Loucy (cell line): ENCODE measurements at regions not wholly inside any gene's neighbourhood (a gene's known extent, or its start where the extent isn't known, plus 50 kb on each side); places are given as distances from the start of the nearest gene placed in this dataset.

Experiments
- H2AFZ ChIP-seq: fragments of 200-600 bp; sonication (generic); 2 replicates; pipeline ENCODE4 v1.6.0; 2016; ENCODE audit warnings: antibody characterized with exemption, mild to moderate bottlenecking, low read length, moderate library complexity
- H3F3A ChIP-seq: fragments of 200-600 bp; 2 replicates; pipeline ENCODE4 v1.6.0; 2016; ENCODE audit warnings: antibody characterized with exemption, low read depth, mild to moderate bottlenecking
- H3K27me3 ChIP-seq: fragments of 200-600 bp; sonication (generic); 2 replicates; pipeline ENCODE4 v1.6.1; 2014; ENCODE audit warnings: low read length, mild to moderate bottlenecking; ENCODE audit not compliant: insufficient read depth, poor library complexity, severe bottlenecking
- H3K36me3 ChIP-seq: fragments of 200-600 bp; sonication (generic); 2 replicates; pipeline ENCODE4 v1.6.1; 2016; ENCODE audit warnings: low read length; ENCODE audit not compliant: insufficient read depth
- H3K4me1 ChIP-seq: fragments of 200-600 bp; sonication (generic); 2 replicates; pipeline ENCODE4 v1.5.1; 2014; ENCODE audit warnings: low read length, mild to moderate bottlenecking; ENCODE audit not compliant: insufficient read depth, poor library complexity, severe bottlenecking
- H3K4me2 ChIP-seq: fragments of 200-600 bp; sonication (generic); 2 replicates; pipeline ENCODE4 v1.6.0; 2014; ENCODE audit warnings: antibody characterized with exemption, low read length, low read depth, mild to moderate bottlenecking; ENCODE audit not compliant: poor library complexity, severe bottlenecking
- H3K4me3 ChIP-seq: fragments of 200-600 bp; sonication (generic); 2 replicates; pipeline ENCODE4 v1.5.1; 2014; ENCODE audit warnings: low read length, mild to moderate bottlenecking, mixed read lengths; ENCODE audit not compliant: poor library complexity, severe bottlenecking
- H3K79me2 ChIP-seq: fragments of 200-600 bp; sonication (generic); 2 replicates; pipeline ENCODE4 v1.6.1; 2014; ENCODE audit warnings: low read length; ENCODE audit not compliant: insufficient read depth
- H3K9ac ChIP-seq: fragments of 200-600 bp; sonication (generic); 2 replicates; pipeline ENCODE4 v1.6.0; 2014; ENCODE audit warnings: mild to moderate bottlenecking, low read depth, low read length, moderate library complexity; ENCODE audit not compliant: poor library complexity, severe bottlenecking
- H3K9me2 ChIP-seq: fragments of 200-600 bp; sonication (generic); replicated peaks from 2 replicates; pipeline ENCODE4 v1.6.1; 2016; ENCODE audit warnings: low read depth, low read length, mixed read lengths
- H3K9me3 ChIP-seq: fragments of 200-600 bp; sonication (generic); 2 replicates; pipeline ENCODE4 v1.6.1; 2014; ENCODE audit warnings: mild to moderate bottlenecking, antibody characterized with exemption, low read length, low read depth; ENCODE audit not compliant: insufficient read depth
- H4K20me1 ChIP-seq: fragments of 200-600 bp; sonication (generic); 2 replicates; pipeline ENCODE4 v1.6.0; 2014; ENCODE audit warnings: antibody characterized with exemption, low read length, mild to moderate bottlenecking; ENCODE audit not compliant: insufficient read depth, poor library complexity, severe bottlenecking
- EZH2phosphoT487 ChIP-seq: fragments of 200-600 bp; IDR thresholded peaks from 2 replicates; pipeline ENCODE4 v1.6.1; 2018; ENCODE audit warnings: antibody characterized with exemption, mild to moderate bottlenecking, moderate library complexity, borderline replicate concordance
- TF ChIP-seq, protein P1 (sequence below): fragments of 200-600 bp; sonication (generic); conservative IDR thresholded peaks from 2 replicates; pipeline ENCODE4 v1.5.1; 2014; ENCODE audit warnings: mild to moderate bottlenecking, antibody characterized with exemption, low read length

DNA sequence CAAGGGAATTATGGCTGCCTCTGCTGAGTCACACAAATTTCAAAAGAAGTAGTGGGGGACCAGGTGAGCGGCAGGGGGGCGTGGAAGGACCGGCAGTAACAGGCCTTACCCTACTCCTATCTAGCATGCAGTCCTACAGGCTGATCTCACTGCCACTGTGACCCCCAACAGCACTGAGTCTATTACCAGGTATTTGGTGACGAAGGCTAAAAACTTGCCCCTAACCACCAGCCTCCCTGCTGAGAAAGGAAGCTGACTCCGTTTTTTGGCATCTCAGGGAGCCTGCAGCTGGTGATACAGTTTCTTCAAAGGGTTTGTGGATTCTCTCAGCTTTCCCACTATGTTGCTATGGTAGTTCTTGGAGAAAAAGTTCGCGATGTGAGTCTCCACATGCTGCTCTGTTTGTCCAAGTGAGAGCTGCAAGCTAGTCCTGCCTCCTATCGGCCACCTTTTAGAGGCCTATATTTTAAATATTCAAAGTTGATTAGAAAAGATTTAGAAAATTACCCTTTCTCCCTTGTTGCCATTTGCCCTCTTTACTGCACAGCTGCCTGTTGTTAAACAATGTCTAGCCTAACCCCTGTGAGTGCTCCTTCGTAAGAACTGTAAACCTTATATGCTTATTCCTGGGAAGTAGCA lies 57.1 kb upstream of the SLCO1B1 start:
- Histone ChIP-seq H4K20me1 (no peaks in the 10 kb centered on the region), H3K9me3 (no peaks in the 10 kb centered on the region), H3K4me2 (no peak overlapping the region), H3K4me1 (no peaks in the 10 kb centered on the region), H3F3A (no peaks in the 10 kb centered on the region), H3K9me2 (no peaks in the 10 kb centered on the region), H3K27me3 (no peaks in the 10 kb centered on the region), H2AFZ (no peak overlapping the region), H3K4me3 (no peak overlapping the region), H3K9ac (no peak overlapping the region), H3K36me3 (no peaks in the 10 kb centered on the region), H3K79me2 (no peaks in the 10 kb centered on the region)
- TF ChIP-seq, protein P1, sequence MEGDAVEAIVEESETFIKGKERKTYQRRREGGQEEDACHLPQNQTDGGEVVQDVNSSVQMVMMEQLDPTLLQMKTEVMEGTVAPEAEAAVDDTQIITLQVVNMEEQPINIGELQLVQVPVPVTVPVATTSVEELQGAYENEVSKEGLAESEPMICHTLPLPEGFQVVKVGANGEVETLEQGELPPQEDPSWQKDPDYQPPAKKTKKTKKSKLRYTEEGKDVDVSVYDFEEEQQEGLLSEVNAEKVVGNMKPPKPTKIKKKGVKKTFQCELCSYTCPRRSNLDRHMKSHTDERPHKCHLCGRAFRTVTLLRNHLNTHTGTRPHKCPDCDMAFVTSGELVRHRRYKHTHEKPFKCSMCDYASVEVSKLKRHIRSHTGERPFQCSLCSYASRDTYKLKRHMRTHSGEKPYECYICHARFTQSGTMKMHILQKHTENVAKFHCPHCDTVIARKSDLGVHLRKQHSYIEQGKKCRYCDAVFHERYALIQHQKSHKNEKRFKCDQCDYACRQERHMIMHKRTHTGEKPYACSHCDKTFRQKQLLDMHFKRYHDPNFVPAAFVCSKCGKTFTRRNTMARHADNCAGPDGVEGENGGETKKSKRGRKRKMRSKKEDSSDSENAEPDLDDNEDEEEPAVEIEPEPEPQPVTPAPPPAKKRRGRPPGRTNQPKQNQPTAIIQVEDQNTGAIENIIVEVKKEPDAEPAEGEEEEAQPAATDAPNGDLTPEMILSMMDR = no peak
- no peak for TF ChIP-seq EZH2phosphoT487
